ENCODE measurements at regions not wholly inside any gene's neighbourhood (a gene's known extent, or its start where the extent isn't known, plus 50 kb on each side); places are given as distances from the start of the nearest gene placed in this dataset.

DNA sequence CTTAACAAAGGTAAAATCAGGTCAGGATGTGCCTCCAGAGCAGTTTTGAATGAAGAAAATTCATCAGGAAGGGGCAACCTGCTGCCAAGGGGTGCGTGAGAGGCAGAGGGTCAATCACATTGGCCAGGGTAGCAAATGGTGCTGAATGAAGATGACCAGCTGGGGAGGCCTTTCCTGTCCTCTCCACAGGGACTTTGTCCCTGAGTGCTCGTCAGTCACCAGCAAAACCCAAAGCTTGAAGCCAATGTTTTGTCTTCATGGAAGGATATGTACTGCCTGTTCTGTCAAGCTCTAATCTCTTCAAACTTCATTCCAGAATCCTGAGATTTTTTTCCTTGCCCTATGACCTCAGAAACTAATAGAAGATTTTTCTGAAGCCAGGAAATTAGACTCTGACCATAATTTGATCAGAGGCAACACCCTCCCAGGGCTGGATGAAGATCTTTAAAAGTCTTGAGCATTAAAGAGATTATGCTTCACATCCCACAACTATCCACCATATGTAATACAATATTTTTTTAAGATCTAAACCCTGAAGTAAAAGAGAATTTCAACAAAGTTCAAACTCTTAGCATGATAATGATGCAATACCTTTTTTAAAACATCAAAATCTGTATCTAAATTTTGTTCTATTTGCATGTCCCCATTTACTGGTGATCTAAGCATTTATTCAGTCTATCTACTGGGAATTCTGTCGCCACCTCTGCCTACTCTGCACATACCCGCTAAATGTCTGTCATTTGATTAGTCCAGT is 243.0 kb downstream of the SNX13 start:
- no peak for DNase-seq

DNA sequence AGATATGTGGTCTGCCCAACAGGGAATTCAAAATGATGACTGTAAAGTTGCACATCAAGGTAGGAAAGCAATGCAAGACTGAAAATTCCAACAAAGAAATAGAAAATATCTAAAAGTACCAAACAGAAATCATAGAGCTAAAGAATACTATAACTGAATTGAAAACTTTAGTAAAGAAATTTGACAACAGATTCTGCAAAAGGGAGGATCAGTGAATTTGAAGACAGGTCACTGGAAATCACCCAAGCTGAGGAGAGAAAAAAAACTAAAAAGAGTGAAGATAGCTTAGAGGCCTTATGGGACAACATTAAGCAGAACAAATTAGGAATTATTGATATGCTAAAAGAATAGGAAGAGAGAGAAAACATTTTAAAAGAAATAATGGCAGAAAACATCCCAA is 240.6 kb downstream of the SNX13 start:
- no peak for DNase-seq

DNA sequence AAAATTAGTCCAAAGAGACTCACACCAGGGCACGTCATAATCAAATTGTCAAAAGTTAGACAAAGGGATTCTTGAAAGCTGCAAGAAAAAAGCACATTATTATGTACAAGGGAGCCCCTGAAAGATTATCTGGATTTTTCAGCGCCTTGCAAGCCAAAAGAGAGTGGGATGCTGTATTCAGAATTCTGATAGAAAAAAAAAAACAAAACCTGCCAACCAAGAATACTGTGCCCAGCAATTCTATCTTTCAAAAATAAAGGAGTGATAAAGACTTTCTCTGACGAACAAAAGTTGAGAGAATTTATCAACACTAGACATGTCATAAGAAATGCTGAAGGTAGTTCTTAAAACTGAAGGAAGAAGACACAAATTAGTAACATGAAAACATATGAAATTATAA is 240.2 kb downstream of the SNX13 start:
- DNase-seq: no peak

DNA sequence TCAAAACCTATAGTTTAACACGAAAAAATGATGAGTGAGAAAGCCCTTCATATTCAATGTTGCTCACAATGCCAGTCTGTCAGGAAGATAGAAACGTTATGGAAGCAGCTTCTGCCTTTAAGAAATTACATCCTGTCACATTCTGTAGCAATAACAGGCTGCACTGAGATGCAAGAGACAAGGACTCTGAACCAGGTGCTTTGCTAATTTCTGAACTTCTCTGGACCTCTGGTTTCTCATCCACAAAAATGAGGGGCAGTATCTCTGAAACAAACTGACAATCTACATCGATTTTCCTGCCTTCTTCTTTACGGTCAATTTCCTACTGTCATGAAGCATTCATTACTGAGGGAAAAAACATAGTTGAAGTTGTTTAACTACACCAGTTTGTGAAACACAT is 234.0 kb downstream of the SNX13 start:
- DNase-seq: no peak

DNA sequence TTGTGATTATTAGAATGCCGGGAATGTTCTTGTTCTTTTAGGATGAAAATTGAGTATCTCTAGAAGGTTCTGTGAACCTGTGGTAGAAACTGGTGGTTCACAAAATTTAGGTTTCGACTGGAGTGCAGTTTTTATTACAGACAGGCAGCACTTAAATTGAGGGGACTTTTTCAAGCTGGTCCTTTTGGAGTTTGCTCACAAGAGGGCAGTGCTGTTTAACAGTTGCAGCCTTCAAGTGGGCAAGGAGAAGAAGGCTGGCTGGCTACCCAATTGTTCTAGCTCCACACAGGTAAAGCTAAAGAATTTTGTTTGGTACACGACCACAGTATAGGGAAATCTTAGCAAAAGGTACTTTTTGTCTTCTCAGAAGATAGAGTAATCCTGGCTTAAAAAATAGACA is 233.6 kb downstream of the SNX13 start:
- DNase-seq: peak; percentile 31

DNA sequence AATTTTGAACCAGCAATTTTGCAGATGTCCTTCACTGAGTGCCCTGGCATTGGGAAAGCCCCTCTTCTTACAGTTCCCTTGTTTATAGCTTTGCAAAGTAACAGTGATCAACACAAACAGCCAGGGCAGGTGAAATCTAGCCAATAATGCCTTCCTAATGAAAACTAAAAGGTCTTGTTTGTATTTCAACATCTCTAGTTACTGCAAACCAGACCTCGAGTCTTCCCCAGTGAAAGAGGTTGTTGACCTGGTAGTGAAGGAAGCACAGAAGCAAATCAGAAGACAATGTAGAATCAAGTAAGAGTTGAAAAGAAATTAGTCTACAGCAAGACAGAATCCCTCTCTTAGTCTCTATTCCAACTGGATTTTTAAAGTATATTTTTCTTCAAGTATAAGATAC is 231.2 kb downstream of the SNX13 start:
- no peak for DNase-seq

DNA sequence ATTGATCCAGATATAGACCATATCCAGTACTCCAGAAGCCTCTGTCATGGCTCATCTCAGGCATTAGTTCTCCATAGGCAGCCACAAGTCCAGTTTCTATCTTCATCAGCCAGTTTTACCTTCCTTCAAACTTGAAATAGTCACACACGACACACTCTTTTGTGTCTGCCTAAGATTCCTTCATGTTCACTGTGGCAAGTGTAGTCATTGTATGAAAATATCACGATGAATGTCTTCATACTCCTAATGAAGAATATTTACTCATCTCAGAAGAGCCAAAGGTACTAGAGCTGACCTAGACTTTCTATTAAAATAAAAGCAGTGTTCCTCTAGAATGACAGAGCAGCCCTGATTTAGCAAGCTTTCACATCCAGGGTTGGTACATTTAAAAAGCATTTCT is 230.7 kb downstream of the SNX13 start:
- DNase-seq: no peak

DNA sequence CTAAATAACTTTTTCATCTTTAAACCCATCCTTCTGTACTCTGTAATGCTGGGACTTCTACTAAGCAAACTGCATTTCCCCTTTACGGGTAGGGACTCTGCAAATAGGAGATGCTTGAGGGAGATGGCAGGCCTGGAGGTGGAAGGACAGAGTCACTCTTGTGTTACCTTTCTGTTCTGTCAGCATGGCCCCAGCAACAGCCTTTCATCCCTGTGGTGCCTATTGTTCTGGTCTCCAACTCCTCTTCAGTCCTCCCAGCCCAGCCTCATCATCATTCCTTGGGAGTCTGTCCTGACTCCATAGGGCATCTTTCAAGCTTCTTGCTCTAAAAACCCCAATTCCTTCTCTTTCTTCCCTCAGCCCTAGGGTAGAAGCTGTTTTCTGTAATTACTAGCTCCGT is 230.0 kb downstream of the SNX13 start:
- no peak for DNase-seq

DNA sequence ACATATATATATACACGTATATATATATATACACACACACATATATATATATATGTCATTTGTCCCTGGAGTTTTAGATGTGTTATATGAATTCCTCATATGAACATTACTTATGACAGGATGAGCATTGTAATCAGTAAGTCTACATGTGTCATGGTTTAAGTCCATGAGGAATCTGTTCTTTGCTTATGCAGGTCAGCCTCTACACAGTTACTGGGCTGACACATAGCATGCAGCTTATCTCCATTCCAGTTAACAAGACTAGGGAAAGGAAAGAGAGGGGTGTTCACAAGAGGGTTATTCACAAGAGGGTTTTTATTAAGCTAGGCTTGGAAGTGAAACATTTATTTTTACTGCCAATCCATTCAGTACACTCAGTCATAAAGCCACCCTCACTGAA is 226.7 kb downstream of the SNX13 start:
- DNase-seq: no peak

DNA sequence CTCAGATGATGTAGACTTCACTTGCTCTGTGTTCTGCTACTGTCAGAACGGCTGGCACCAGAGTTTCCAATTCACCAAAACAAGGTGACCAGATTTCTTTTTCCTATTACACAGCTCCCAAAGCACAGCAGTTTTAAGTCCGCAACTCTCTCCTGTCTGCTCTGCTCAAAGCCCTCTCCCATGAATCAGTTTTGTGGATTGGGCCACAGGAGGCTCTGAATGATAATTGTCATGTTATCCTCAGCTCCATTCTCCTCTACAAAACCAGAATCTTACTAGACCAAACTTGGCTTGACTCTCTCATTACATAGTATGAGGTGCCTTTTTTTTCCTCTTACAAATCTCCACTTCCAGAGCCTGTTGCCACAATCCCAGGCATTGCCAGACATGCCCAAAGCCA is 223.5 kb downstream of the SNX13 start:
- no peak for DNase-seq

DNA sequence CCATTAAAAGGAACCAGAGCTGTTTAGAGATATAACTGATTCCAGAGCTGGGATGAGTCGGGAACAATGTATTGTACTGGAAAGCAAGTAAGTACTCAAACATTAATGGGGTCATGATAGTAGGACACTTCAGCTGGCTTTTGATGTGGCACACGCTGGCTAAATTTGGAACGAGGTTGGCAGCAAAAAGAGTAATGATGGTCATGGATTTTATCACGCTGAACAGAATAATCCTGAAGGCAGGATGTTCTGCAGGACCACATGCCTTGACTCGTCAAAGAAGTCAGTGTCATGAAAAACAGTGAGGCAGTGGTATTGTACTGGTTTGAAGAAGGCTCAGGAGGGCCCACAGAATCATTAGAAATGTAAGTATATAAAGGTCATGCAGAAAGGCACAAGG is 220.3 kb downstream of the SNX13 start:
- no peak for DNase-seq

DNA sequence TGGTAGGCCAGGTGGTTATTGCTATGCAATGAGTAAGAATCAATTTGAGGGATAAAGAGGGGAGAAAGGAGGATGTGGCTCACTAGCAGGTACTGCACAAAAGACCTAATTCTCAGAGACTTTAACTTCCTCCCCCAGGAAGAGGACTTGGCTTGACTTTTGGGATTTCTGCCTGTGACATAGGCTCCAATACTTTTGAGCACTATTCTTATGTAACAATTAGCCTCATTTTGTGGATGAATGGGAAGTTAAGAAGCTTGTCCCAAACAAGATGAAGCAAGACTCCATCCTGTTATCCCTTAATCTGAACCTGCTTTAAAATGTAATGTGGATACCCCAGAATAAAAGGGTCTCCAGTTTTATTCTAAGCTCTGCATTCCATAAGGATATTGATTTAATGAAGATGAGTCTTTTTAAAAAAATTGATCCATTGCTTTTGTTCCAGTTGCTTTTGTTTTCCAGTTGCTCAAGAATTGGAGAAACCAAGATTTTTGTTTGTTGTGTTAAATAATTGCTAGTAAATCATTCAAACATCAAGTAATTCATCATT is 218.5 kb downstream of the SNX13 start:
- DNase-seq: no peak

DNA sequence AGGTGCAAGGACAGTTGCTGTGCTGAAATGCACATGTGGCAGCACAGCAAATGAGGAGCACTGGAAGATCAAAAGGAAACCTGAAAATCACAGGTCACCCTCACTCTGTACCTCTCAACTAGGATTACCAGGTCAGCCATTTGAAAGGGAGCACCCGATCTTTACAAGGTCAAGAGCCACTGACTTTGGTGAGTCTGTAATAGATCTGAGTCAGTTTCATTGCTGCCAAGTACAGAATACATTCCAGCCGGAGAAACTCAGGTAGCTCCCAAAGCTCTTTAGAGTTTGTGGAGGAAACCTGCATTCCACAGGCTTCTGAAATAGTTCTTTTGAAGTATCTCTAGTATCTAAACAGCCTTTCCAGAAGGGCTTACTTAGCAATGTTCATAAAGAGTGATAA is 217.5 kb downstream of the SNX13 start:
- no peak for DNase-seq

DNA sequence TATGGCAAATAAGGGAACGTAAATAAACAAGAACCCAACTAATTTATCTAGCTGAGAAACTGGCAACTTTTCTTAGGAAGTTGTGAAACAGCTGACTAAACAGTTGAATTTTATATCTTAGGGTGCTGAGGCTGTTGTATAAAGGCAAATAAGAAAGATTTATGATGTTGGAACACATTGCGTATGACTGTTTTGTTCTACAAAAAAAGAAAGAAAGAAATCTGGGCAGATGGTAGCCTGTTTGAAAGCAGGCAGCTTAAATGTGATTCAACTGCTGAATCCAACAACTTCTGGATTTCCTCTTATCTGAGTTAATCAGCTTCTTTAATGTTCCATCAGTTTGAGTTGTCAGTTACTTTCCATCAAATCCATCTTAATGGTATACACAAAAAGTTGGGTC is 214.5 kb downstream of the SNX13 start:
- DNase-seq: no peak

DNA sequence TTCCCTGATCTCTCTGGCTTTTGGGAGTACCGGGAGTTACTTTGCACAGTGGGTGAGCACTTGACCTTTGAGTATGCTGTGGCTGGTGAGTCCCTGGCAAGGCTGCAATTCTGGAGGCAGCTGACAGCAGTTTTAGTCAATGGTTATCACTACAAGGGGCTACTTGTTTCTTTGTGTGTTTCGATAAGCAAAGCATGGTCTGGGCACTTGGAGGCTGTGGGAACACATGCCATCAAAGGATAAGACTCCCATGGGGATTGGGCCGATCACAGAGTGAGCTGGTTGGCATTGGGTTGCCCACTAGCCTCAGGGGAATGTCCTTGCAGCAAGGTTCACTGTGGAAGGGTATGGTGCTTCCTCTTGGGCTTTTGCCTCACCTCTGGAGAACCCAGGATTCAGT is 208.2 kb downstream of the SNX13 start:
- no peak for DNase-seq
